Endothelial cell of umbilical vein (primary cell): ENCODE measurements at regions not wholly inside any gene's neighbourhood (a gene's known extent, or its start where the extent isn't known, plus 50 kb on each side); places are given as distances from the start of the nearest gene placed in this dataset.

Source experiments
- BruUV-seq: library from RNA; stranded (reverse); fragments of 400-500 nt; replicated peaks from 2 replicates; lab custom pipeline; 2021; lab: Mats Ljungman, UMichigan
- CTCF ChIA-PET: fragments of 300-600, 350-600 bp; sonication (Branson Sonifier 250); formaldehyde crosslinking; loops from one replicate; lab custom pipeline; 2021; ENCODE audit warnings: antibody characterized with exemption, inconsistent platforms; lab: Charles Lee
- POLR2A ChIA-PET: fragments of 300-600, 350-600 bp; sonication (Branson Sonifier 250); formaldehyde crosslinking; loops from one replicate; lab custom pipeline; 2021; ENCODE audit warnings: antibody characterized with exemption, inconsistent platforms; lab: Charles Lee
- DNase-seq: peaks from one replicate; pipeline ENCODE4 v3.0.0-alpha.2; 2011; ENCODE audit warnings: low read depth, low spot score
- FAIRE-seq: peaks from 2 replicates; lab custom pipeline; 2011; peaks lifted over from hg19 to GRCh38; lab: Jason Lieb, UNC
- H2AFZ ChIP-seq: 2 replicates; pipeline ENCODE4 v1.6.0; 2012; ENCODE audit warnings: low read depth, low read length, control low read depth, inconsistent platforms
- H3K27ac ChIP-seq: 2 replicates; pipeline ENCODE4 v1.5.1; 2011; ENCODE audit warnings: low read depth, mild to moderate bottlenecking, control low read depth, low read length, moderate library complexity; ENCODE audit not compliant: insufficient read depth
- H3K27me3 ChIP-seq, 2 experiments: 2 replicates each; pipeline versions ENCODE4 v1.6.0 to v1.6.1; 2011; ENCODE audit warnings: low read length in 2 of 2, mixed read lengths in 1 of 2; ENCODE audit not compliant: control insufficient read depth in 2 of 2, insufficient read depth in 2 of 2
- H3K36me3 ChIP-seq, 2 experiments: 2 replicates in 1 of 2; 3 replicates in 1 of 2; pipeline ENCODE4 v1.5.1; 2011; ENCODE audit warnings: low read length in 2 of 2, mild to moderate bottlenecking in 1 of 2, moderate library complexity in 1 of 2; ENCODE audit not compliant: control insufficient read depth in 2 of 2, insufficient read depth in 2 of 2; ENCODE audit errors: extremely low read depth in 1 of 2
- H3K4me1 ChIP-seq: 3 replicates; pipeline ENCODE4 v1.5.1; 2011; ENCODE audit warnings: mild to moderate bottlenecking, low read length; ENCODE audit not compliant: control insufficient read depth, insufficient read depth; ENCODE audit errors: extremely low read depth
- H3K4me2 ChIP-seq: 2 replicates; pipeline ENCODE4 v1.6.1; 2011; ENCODE audit warnings: low read length, control low read depth, mixed read lengths; ENCODE audit not compliant: insufficient read depth
- H3K4me3 ChIP-seq, 3 experiments: fragments of 200-600 bp in 1 of 3; sonication (generic), shearing (Covaris generic) in 1 of 3; replicated peaks in 1 of 3; 2 replicates each; pipeline ENCODE4 v1.5.1; 2011 to 2016; ENCODE audit warnings: control low read depth in 3 of 3, low read length in 3 of 3, mild to moderate bottlenecking in 2 of 3, inconsistent platforms in 1 of 3, low read depth in 1 of 3, moderate library complexity in 1 of 3; ENCODE audit not compliant: insufficient read depth in 1 of 3
- H3K79me2 ChIP-seq: 2 replicates; pipeline ENCODE4 v1.6.0; 2012; ENCODE audit warnings: low read length, inconsistent platforms; ENCODE audit not compliant: control insufficient read depth, insufficient read depth
- H3K9ac ChIP-seq: replicated peaks from 2 replicates; pipeline ENCODE3; 2011; ENCODE audit warnings: low read length, control low read depth; ENCODE audit not compliant: insufficient read depth; ENCODE audit errors: extremely low read depth
- H3K9me1 ChIP-seq: replicated peaks from 3 replicates; pipeline ENCODE4 v1.6.0; 2011; ENCODE audit warnings: mild to moderate bottlenecking, low read length; ENCODE audit not compliant: control insufficient read depth, insufficient read depth; ENCODE audit errors: extremely low read depth
- H3K9me3 ChIP-seq: replicated peaks from 2 replicates; pipeline ENCODE4 v1.5.1; 2012; ENCODE audit warnings: low read length, inconsistent platforms; ENCODE audit not compliant: control insufficient read depth, insufficient read depth
- H4K20me1 ChIP-seq: replicated peaks from 2 replicates; pipeline ENCODE3; 2011; ENCODE audit warnings: mild to moderate bottlenecking, low read length; ENCODE audit not compliant: control insufficient read depth, insufficient read depth; ENCODE audit errors: extremely low read depth
- CTCF ChIP-seq, 2 donors: IDR thresholded peaks; 1 replicate in 1 of 2; 2 replicates in 1 of 2; pipeline ENCODE4 v1.5.1; 2011; ENCODE audit warnings: low read length in 2 of 2, mild to moderate bottlenecking in 2 of 2, moderate library complexity in 2 of 2, control low read depth in 1 of 2, inconsistent platforms in 1 of 2, low read depth in 1 of 2; ENCODE audit not compliant: insufficient read depth in 1 of 2; ENCODE audit errors: extremely low read depth in 1 of 2
- MAX ChIP-seq: IDR thresholded peaks from 2 replicates; pipeline ENCODE4 v1.6.1; 2011; ENCODE audit not compliant: insufficient read depth, insufficient read length
- POLR2A ChIP-seq: IDR thresholded peaks from 2 replicates; pipeline ENCODE4 v1.6.1; 2012; ENCODE audit warnings: low read depth, mild to moderate bottlenecking, control low read depth, low read length
- dilution Hi-C: fragments of 300-500 bp; cut with MboI; formaldehyde crosslinking; loops from one replicate; pipeline ENCODE4 v1.15.0; 2019; ENCODE audit warnings: low sequenced_read_pairs; ENCODE audit not compliant: extremely low pct_ligation_motif_present
- intact Hi-C: fragments of 100-400 bp; cut with micrococcal nuclease; formaldehyde crosslinking; loops from one replicate; pipeline ENCODE4 v1.10.0; 2022

GRCh38 chr18:1057367-1057766 lies 152.7 kb downstream of the ADCYAP1 start:
- Histone ChIP-seq H3K4me1 (no peaks in the 10 kb centered on the region), H3K27me3 (no peaks in the 10 kb centered on the region), H3K9me3 (no peaks in the 10 kb centered on the region), H3K36me3 (no peaks in the 10 kb centered on the region), H3K4me3 (no peak overlapping the region), H3K4me2 (no peak overlapping the region), H3K9me1 (no peaks in the 10 kb centered on the region), H3K9ac (no peak overlapping the region), H3K79me2 (no peaks in the 10 kb centered on the region), H4K20me1 (no peaks in the 10 kb centered on the region), H3K27ac (no peak overlapping the region), H2AFZ (no peak overlapping the region)
- POLR2A ChIA-PET: no interaction called here
- no peak for DNase-seq
- dilution Hi-C loops: no loop called here
- no peak for FAIRE-seq
- BruUV-seq: no TSS peak
- CTCF ChIA-PET: no interaction called here
- intact Hi-C loops: no loop called here
- no peak for TF ChIP-seq MAX

- POLR2A ChIA-PET: no interaction called here
These were observed 157.9 kb downstream of the ADCYAP1 start for GRCh38 chr18:1062588-1062987.

More at GRCh38 chr18:1062588-1062987, 157.9 kb downstream of the ADCYAP1 start:
- Histone ChIP-seq H3K27me3 (no peaks in the 10 kb centered on the region), H4K20me1 (no peaks in the 10 kb centered on the region), H3K4me2 (no peak overlapping the region), H3K79me2 (no peaks in the 10 kb centered on the region), H3K27ac (no peak overlapping the region), H3K4me1 (no peaks in the 10 kb centered on the region), H3K9me3 (no peaks in the 10 kb centered on the region), H2AFZ (no peak overlapping the region), H3K4me3 (no peak overlapping the region), H3K9me1 (no peaks in the 10 kb centered on the region), H3K9ac (no peak overlapping the region), H3K36me3 (no peaks in the 10 kb centered on the region)
- TF ChIP-seq CTCF (IDR thresholded peaks at IDR 0.05; ENCODE audit: extremely low read depth in 1 of 2, insufficient read depth in 1 of 2, low read depth in 1 of 2, low read length in 2 of 2) (peak in 1 of 2 donors; percentile 48), POLR2A (no peak)
- no TSS peak for BruUV-seq
- intact Hi-C loops (loop anchor here (1.0 kb wide), 1 partner anchor 197 kb away; no protein-coding TSS in a partner anchor), dilution Hi-C loops (no loop called here)
- DNase-seq (peak; percentile 18), FAIRE-seq (no peak)
- CTCF ChIA-PET: interaction anchor here (0.6 to 1.3 kb wide), 12 partner anchors 9 to 1485 kb away, joined by 3 to 27 read pairs (median 4); partner anchors contain the start of gene ADCYAP1
